ENCODE measurements at regions not wholly inside any gene's neighbourhood (a gene's known extent, or its start where the extent isn't known, plus 50 kb on each side); places are given as distances from the start of the nearest gene placed in this dataset.
A peak's percentile ranks its signal among the peaks of the same experiment; 100 is the strongest.

DNA sequence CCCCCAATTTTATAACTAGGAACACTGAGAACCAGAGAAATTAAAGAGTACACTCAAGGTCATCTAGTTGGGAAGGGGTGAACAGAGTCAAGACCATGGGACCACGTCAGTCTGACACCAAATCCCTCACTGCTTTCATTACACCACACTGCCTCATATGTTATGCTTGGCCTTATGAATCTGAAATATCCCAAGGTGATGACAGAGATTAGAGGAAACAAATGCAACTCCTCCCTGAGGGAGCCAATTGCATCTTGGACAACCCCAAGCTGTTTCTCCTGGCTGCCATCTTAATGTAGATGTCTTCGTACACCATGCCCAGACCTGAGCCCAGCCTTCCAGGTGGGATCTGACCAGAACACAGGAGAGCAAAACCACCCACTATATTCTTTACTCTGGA lies 60.6 kb upstream of the ABCA1 start:
- TF ChIP-seq, protein P1, sequence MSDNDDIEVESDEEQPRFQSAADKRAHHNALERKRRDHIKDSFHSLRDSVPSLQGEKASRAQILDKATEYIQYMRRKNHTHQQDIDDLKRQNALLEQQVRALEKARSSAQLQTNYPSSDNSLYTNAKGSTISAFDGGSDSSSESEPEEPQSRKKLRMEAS (IDR thresholded peaks at IDR 0.05; ENCODE audit: low read depth) = no peak
- TF ChIP-seq CHD2 (IDR thresholded peaks at IDR 0.05; ENCODE audit: low read length, partially characterized antibody) (no peak), FOXJ3 (CRISPR knock-in tag; IDR thresholded peaks at IDR 0.05) (no peak), GABPA (IDR thresholded peaks at IDR 0.05; ENCODE audit: low read depth) (no peak), EZH2phosphoT487 (IDR thresholded peaks at IDR 0.05; ENCODE audit: borderline replicate concordance, low read depth) (no peak), RCOR1 (IDR thresholded peaks at IDR 0.05; ENCODE audit: low read length) (no peak), TEAD4 (IDR thresholded peaks at IDR 0.05; ENCODE audit: borderline replicate concordance, insufficient read depth) (no peak), JUND (IDR thresholded peaks at IDR 0.05) (no peak)
- TF ChIP-seq, protein P2, sequence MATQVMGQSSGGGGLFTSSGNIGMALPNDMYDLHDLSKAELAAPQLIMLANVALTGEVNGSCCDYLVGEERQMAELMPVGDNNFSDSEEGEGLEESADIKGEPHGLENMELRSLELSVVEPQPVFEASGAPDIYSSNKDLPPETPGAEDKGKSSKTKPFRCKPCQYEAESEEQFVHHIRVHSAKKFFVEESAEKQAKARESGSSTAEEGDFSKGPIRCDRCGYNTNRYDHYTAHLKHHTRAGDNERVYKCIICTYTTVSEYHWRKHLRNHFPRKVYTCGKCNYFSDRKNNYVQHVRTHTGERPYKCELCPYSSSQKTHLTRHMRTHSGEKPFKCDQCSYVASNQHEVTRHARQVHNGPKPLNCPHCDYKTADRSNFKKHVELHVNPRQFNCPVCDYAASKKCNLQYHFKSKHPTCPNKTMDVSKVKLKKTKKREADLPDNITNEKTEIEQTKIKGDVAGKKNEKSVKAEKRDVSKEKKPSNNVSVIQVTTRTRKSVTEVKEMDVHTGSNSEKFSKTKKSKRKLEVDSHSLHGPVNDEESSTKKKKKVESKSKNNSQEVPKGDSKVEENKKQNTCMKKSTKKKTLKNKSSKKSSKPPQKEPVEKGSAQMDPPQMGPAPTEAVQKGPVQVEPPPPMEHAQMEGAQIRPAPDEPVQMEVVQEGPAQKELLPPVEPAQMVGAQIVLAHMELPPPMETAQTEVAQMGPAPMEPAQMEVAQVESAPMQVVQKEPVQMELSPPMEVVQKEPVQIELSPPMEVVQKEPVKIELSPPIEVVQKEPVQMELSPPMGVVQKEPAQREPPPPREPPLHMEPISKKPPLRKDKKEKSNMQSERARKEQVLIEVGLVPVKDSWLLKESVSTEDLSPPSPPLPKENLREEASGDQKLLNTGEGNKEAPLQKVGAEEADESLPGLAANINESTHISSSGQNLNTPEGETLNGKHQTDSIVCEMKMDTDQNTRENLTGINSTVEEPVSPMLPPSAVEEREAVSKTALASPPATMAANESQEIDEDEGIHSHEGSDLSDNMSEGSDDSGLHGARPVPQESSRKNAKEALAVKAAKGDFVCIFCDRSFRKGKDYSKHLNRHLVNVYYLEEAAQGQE (IDR thresholded peaks at IDR 0.05; ENCODE audit: low read depth, low read length) = no peak
- WGBS (ENCODE audit: low lambda C conversion rate) = 89% methylated on average over 2 of the region's 2 CpGs
- Histone ChIP-seq H3K79me2 (ENCODE audit: insufficient read depth) (no peaks in the 10 kb centered on the region), H3K27me3 (ENCODE audit: insufficient read depth) (no peaks in the 10 kb centered on the region), H2AFZ (ENCODE audit: low read depth) (no peak overlapping the region), H3K9me2 (no peaks in the 10 kb centered on the region), H3K9ac (no peak overlapping the region), H3K36me3 (replicated peaks in 1 of 2; ENCODE audit: control insufficient read depth in 1 of 2, insufficient read depth in 2 of 2, low read length in 1 of 2) (no peaks in the 10 kb centered on the region), H3K27ac (ENCODE audit: low read depth in 2 of 2, low read length in 1 of 2) (no peak overlapping the region), H3K9me3 (no peaks in the 10 kb centered on the region), H3K4me2 (no peak overlapping the region), H3K4me3 (ENCODE audit: low read depth in 2 of 2, low read length in 1 of 2) (no peak overlapping the region), H3F3A (replicated peaks; ENCODE audit: insufficient read depth) (peaks cover 7% of the 10 kb centered on the region), H3K4me1 (ENCODE audit: control insufficient read depth in 1 of 2, insufficient read depth in 2 of 2, low read depth in 1 of 2, low read length in 1 of 2) (peaks cover 23 to 40% of the 10 kb centered on the region in 2 experiments), H4K20me1 (ENCODE audit: insufficient read depth) (no peaks in the 10 kb centered on the region)
- POLR2A ChIA-PET = no interaction called here
- CTCF ChIA-PET = interaction anchor here (1.3 kb wide), 1 partner anchor 57 kb away, joined by 3 read pairs; no protein-coding TSS in a partner anchor
- no peak for DNase-seq

DNA sequence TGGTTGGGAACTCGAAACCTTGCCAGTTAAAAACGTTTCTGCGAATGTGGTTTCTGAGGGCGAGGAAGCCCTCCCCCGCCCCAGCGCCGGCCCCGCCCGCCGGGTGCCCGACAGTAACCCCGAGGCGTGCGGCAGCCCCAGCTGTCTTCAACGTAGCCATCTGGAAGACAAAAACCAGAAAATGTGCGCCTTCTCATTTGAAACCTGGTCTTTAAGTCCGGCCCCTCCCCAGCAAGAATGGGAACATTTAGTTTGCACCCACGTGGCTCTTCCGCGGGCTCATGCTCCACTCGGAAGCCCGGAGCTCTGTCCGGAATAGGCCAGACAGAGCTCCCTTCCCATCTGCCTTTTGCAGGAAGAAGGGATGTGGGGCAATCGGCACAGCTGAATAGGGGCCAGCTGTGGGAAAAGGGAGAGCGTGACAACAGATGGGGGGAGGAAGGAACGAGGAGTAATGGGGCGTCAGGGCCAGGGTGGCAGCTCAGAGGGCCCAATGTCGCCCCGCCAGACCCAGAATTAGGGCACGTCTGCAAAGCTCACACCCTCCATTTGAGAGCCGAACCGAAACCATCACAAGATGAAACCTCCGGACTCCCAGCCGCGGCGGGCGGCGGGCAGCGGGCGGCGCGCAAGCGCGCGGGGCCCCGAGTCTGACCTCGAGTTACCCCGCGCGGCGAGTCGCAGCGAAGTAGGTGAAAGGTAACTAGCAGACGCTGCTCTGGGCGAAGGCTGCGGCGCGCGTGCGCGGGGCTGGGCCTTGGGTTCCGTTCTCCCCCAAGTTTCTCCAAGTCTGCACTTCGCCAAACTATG lies 63.4 kb upstream of the ABCA1 start:
- Histone ChIP-seq H3K27me3 (ENCODE audit: insufficient read depth) (no peaks in the 10 kb centered on the region), H3K9me2 (no peaks in the 10 kb centered on the region), H2AFZ (ENCODE audit: low read depth) (peak overlapping the region; percentile 98), H3K9me3 (no peaks in the 10 kb centered on the region), H3K36me3 (replicated peaks in 1 of 2; ENCODE audit: control insufficient read depth in 1 of 2, insufficient read depth in 2 of 2, low read length in 1 of 2) (no peaks in the 10 kb centered on the region), H3K4me3 (ENCODE audit: low read depth in 2 of 2, low read length in 1 of 2) (peak overlapping the region; percentile 63 to 95), H3K27ac (ENCODE audit: low read depth in 2 of 2, low read length in 1 of 2) (peak overlapping the region; percentile 91 to 98), H4K20me1 (ENCODE audit: insufficient read depth) (no peaks in the 10 kb centered on the region), H3K9ac (peak overlapping the region; percentile 76), H3K4me1 (ENCODE audit: control insufficient read depth in 1 of 2, insufficient read depth in 2 of 2, low read depth in 1 of 2, low read length in 1 of 2) (peaks cover 24 to 32% of the 10 kb centered on the region in 2 experiments; a peak in 3 of 4 replicates), H3K4me2 (peak overlapping the region; percentile 96), H3F3A (replicated peaks; ENCODE audit: insufficient read depth) (peaks cover 7% of the 10 kb centered on the region), H3K79me2 (ENCODE audit: insufficient read depth) (no peaks in the 10 kb centered on the region)
- POLR2A ChIA-PET = interaction anchor here (0.9 to 1.1 kb wide), 3 partner anchors 23 to 131 kb away, joined by 3 to 5 read pairs (median 4); no protein-coding TSS in a partner anchor
- peak; percentile 88 for DNase-seq
- CTCF ChIA-PET = interaction anchor here (2.5 kb wide), 1 partner anchor 127 kb away, joined by 6 read pairs; no protein-coding TSS in a partner anchor
- 3% methylated on average over 25 of the region's 63 CpGs for WGBS (ENCODE audit: low lambda C conversion rate)
- TF ChIP-seq SIN3A (IDR thresholded peaks at IDR 0.05; ENCODE audit: borderline replicate concordance, low read depth, low read length) = peak; percentile 54; the same call in 1 of the 2 replicates
- TF ChIP-seq TAF1 (IDR thresholded peaks at IDR 0.05; ENCODE audit: borderline replicate concordance, low read depth, low read length) = peak; percentile 47; the same call in 1 of the 2 replicates
- peak; percentile 8; the same call in 1 of the 2 replicates for TF ChIP-seq RCOR1 (IDR thresholded peaks at IDR 0.05; ENCODE audit: low read length)
- TF ChIP-seq, protein P2 (IDR thresholded peaks at IDR 0.05; ENCODE audit: low read depth, low read length) = 0 out of 2 replicates have a peak, but pooled peaks have one; percentile 5
- TF ChIP-seq ELF1 (IDR thresholded peaks at IDR 0.05) = no peak
- TF ChIP-seq TCF12 (IDR thresholded peaks at IDR 0.05) = peak; percentile 79
- TF ChIP-seq FOSL2 (IDR thresholded peaks at IDR 0.05; ENCODE audit: borderline replicate concordance, low read depth) = no peak
- peak; percentile 34 for TF ChIP-seq CHD2 (IDR thresholded peaks at IDR 0.05; ENCODE audit: low read length, partially characterized antibody)
- 0 out of 4 replicates have a peak, but pooled peaks have one; percentile 18 to 29 for TF ChIP-seq EP300 (IDR thresholded peaks at IDR 0.05; ENCODE audit: borderline replicate concordance in 1 of 2, low read depth in 1 of 2, low read length in 1 of 2)
- peak; percentile 93 for TF ChIP-seq MXI1 (IDR thresholded peaks at IDR 0.05; ENCODE audit: low read depth, low read length)
- TF ChIP-seq POLR2AphosphoS5 (IDR thresholded peaks at IDR 0.05; ENCODE audit: low read depth, low read length) = peak; percentile 10; the same call in 1 of the 2 replicates
